Germinal center (tissue), 1 donor: ENCODE measurements at regions not wholly inside any gene's neighbourhood (a gene's known extent, or its start where the extent isn't known, plus 50 kb on each side); places are given as distances from the start of the nearest gene placed in this dataset.
"Not testable (repeated sequence)": the region's sequence is repeated elsewhere in the genome, so short reads cannot be mapped to it uniquely, and the experiment has no call there.

Experiments used
- DNase-seq: peaks from one replicate; pipeline ENCODE4 v3.0.0; 2012; ENCODE audit warnings: mixed read lengths, low spot score

DNA sequence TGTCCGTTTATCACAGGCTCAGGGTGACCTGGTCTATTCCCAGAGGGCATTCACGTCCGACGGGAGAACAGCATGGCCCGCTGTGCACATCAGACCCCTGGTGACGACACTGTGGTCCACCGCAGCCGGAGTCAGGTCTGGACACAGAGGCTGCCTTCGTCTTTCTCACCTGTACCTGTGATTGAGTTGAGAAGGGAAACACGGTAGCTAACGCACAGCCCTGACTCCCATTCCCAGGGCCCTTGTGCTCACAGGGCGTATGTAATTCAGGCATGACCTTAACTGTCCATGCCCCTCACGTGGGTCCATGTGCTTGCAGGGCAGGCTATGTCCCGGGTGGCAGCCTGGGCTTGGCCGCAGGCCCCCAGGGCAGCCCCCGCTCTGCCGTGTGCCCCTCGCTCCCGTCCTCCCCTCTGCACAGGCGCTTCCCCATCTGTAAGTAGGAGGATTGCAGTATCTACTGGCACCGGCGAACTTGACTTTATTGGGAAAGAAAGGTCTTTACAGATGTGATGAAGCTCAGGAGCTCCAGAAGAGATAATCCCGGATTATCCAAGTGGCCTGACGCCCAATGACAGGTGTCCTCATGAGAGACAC, 221.3 kb upstream of the TCERG1L start:
- DNase-seq, result no peak

DNA sequence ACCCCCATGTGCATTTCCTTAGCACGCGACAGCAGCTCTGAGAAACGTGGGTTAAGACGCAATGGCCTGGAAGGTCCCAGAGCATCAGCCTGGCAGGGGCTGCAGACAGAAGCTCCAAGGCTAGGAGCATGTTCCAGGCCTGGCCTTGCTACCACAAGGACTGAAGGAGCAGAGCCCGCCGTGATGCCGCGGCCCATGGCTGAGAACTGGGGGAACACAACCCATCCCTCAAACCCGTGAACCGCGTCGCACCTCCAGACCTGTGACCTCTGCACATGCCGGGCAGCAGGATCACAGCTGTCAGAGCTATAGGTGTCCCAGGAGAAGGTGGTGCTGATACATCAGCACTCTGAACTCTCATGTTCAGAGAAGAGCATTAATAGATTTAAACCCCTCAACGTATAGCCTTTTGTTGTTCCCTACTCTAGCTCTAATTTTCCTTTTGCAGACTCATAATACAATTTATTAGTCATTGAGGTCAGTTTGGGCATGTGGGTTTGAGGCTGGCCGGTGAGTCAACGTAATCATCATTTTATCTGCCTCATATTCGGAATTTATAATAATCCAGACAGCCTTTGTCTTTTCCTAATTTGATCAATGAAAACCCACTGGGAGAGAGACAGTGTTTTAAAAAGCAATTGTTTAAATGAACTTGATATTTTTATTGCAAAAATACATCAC, 222.5 kb upstream of the TCERG1L start:
- no peak for DNase-seq

DNA sequence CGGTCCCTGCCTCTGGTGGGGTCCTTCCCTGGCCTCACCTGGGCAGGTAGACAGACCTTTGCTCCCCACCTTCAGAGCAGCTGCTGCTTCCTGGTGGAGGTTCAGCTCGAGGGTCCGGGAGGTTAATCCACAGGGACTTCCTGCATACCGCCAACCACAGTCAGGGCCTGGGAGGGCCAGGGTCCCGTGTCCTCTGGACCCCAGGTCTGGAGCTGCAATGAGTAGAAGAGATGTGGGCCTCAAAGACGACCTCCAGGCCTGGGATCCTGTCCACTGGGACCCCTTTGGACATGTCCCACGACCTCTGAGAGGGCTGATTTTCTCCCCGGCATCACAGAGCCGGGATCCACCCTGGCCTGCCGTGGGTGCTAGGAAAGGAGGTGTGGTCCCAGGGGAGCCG, 223.3 kb upstream of the TCERG1L start:
- no peak for DNase-seq

DNA sequence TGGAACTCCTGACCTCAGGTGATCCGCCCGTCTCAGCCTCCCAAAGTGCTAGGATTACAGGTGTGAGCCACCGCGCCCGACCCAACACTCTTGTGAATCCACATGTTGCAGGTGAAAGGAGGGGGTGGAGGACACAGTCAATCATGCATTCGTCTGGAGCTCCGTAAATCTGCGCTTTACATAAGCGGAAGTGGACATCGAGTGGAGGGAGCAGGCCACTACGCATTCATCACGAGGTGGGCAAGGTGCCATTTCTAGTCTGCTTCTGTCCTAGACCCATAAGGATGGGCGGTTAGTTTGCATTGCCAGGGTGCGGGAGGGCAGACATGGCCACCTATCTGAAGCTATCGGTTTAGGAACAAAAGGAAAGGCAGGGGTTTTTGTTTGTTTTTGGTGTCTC, 225.2 kb upstream of the TCERG1L start:
- no peak for DNase-seq

DNA sequence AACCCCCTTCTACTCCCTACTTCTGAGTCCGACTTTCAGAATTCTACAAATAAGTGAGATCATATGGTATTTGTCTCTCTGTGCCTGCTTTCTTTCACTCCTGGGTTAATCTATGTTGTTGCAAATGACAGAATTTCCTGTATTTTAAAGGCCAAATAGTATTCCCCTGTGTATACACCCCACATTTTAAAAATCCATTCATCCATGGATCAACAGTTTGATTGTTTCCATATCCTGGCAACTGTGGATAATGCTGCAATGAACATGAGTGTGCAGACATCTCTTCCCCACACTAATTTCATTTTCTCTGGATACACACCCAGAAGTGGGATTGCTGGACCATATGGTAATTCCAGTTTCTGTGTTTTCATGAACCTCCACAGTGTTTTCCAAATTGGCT, 225.8 kb upstream of the TCERG1L start:
- DNase-seq, result no peak

DNA sequence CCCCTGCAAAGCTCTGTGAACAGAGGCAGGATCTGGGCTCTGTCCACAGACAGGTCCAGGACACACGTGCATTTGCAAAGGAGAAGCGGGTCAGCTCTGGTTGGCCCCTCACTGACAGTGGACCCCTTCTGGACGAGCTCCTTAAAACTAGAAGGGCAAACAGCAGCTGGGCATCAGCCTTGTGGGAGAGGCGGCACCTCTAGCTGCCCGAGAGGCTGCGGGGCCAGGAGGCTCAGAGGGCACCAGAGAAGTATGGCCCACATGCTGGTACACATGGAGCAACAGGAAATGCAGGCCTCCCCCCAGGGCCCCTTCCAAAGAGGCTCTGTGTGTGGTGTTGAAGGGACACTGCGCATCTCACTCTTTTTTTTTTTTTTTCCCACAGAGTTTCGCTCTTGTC, 233.0 kb upstream of the TCERG1L start:
- no peak for DNase-seq

DNA sequence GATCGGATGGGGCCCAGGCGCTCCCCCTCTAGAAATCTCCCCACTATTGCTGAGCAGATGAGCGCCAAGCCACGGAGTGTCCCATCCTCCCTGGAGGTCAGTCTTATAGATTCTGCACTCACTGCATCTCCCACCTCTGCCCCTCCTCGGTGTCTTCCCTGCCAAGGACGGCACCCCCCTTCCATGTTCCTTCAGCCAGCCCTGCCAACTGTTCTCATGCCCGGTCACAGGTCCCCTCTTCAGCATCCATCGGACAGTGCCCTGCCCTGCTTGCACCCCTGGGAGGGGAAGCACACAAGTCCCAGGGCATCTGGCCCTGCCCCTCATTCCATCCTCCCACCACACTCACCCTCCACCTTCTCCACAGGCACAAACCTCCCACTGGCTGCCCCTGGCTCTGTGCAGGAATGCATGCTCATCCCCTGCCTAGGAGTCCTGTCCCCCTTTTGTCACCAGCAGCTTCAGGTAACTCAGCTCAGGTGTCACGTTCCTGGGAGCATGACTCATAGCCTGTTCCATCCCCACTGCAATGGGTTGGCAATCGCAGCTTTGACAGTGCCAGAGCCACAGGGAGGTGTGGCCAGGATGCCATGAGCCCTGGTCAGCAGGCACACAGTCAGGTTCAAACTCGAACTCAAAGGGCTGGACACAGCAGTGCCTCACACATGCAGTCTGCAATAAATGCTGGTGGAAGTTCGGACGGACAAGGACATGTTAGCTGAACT, 234.7 kb upstream of the TCERG1L start:
- DNase-seq, result no peak

DNA sequence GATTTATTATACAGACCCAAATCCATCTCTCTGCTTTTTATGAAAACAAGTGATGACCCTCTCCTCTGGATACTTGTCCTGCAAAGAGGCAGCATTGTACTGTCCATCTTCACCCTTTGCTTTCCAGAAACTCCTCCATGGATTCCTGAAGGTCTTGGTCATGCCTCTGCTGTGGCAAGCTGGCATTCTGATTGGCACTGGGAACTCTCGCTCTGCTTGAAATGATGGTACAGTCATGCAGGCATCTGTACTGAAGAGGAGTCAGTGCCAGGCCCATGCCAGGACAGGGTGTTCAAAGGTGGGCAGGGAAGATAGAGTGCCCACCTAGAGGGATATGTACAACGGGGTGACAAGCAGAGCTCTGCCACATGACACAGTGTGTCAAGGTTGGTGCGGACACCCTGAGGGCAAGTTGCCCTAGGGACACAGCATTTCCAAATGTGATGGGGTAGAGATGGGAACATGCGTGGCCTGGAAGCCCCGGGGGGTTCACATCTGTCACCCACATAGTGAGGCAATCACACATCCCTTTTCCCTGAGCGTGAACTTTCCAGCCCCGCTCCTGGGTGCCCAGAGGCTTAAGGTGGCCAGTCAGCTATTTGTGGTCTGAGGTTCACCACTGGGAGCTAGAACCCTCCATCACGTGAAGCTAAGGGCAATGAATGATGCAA, 235.7 kb upstream of the TCERG1L start:
- no peak for DNase-seq

DNA sequence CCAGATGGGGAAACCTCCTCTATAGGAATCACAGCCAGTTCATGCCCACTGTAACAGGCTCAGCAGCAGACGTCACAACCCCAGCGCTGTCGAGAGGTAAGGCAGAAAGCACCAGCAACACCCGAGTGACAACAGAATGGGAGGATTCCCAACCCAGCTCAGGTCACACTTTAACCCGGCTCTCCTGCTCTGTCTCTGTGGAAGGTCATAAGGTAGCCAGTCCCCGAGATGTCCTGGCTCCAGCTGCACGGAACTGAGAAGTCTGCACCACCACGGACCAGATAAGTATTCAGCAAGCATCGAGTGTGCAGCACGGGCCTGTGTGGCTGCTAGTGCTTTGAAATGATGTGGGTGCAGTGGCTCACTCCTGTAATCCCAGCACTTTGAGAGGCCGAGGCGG, 236.7 kb upstream of the TCERG1L start:
- DNase-seq, result no peak

DNA sequence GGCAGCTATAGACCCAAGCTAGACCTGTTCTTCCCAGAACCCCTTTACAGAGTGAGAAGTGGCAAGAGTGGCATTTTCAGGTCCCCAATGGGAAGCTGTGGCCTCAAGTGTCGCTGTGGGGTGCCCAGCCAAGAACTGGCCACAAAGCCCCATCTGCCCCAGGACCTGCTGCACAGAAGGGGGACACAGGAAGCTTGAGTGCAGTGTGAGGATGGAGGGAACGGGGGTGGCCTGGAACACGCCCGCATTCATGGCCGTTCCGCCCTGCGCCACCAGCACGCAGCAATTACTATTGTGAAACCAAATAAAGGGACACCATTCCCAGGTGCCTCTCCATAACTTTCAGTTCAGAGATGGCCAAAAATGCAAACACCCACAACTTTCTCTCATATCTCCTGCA, 237.6 kb upstream of the TCERG1L start:
- DNase-seq, result no peak

DNA sequence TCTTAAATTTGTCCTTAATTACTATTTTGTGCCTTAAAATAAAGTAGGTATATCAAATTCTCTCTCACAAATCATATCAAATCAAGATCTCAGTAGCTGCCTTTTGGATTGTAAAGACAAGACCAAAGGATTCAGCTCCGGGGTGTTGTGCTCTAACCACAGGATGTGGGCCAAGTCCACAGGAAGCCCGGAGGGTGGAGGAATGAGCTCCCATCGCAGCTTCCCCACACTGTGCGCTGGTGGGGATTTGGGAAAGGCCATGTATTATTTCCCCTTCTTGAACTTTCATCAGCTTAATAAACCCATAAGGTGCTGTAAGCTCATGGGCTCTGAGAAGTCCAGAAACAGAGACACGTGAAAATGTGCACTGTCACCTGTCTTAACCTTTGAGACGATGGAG, 241.6 kb upstream of the TCERG1L start:
- DNase-seq, result no peak

DNA sequence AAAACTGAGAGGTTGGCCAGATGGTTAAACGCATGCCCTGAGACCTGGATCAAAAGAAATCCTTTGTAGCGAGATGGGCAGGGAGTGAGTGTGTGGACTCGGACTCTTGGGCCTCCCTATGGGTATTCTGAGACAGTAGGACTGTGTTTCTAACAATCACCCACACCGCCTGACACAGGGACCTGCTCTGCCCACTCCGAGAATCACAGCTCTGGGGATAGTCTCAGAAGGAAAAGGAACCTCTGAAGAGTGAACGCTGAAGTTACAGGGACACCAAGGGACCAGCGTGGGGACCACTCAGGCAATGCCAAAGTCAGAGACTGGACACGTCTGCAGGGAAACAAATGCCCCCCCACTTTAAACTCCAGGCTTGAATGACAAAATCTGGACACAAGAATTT, 242.1 kb upstream of the TCERG1L start:
- no peak for DNase-seq

DNA sequence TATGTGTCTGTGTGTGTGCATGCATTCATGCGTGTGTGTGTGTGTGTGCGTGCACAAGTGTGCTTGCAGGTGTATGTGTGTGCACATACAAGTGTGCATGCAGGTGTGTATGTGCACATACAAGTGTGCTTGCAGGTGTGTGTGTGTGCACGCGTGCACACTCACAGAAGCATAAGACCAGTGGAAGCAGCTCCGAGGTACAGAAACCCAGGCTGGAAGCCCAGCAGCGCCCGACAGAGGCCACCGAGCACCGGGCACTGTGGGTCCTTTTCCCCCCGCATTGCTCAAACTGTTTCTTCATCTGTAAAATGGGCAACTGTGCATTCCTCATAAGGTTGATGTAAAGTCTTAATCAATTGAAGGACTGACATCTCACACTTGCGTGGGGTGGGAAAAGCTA, 243.3 kb upstream of the TCERG1L start:
- DNase-seq, result no peak

DNA sequence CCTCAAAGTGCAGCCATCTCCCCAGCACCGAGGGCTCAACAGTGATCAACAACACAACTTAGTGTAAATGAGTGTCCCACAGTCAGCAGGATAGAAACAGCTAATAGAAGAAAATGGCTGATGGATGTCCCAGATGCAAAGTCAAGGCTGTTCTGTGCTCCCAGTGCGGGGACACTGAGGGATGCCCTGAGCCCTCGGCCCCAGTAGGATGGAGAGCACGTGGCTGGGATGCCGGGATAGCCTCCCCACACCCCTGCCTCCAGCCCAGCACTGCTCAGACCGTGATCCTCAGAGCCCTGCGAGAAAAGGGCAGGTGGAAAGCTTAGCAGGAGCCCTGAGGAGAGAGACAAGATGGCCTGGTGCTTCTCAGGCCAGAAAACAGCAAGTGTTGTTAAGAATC, 243.9 kb upstream of the TCERG1L start:
- DNase-seq, result no peak

DNA sequence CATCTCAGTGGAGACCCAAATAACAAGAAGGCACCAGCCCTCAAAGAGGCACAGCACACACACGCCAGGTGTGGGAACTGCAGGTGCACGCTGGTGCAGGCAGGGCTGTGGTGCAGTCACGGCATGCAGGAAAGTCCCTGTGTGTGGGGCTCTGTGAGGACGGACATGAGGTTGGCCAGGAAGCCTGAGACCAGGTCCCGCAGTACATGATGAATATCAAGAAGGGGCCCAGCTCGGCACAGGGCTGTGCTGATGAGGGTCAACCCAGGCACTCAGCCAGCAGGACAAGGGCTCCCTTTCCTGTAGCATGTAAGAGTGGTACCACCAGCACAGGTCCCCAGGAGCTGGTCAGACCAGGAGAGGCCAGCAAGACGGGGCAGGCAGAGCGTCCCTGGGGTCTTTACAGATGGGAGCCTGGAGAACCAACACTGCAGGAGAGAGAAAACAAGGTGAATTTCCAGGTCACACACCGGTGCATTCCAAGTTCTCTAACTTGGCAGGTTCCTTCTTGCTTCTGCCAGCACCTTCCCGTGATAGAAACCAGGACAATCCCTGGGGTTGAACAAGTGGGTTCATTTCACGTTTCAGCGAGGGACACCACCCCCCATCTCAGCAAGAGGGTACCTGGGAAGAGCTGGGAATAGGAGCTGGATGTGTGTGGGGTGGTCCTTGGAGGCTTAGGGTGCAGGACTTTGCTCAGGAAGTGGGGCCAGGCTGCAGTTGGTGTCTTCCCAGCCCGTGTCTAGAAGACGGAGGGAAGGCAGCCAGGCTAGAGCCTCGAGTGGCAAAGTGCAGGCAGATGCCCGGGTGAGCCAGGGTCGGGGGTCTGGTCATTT, 244.8 kb upstream of the TCERG1L start:
- DNase-seq, result no peak

DNA sequence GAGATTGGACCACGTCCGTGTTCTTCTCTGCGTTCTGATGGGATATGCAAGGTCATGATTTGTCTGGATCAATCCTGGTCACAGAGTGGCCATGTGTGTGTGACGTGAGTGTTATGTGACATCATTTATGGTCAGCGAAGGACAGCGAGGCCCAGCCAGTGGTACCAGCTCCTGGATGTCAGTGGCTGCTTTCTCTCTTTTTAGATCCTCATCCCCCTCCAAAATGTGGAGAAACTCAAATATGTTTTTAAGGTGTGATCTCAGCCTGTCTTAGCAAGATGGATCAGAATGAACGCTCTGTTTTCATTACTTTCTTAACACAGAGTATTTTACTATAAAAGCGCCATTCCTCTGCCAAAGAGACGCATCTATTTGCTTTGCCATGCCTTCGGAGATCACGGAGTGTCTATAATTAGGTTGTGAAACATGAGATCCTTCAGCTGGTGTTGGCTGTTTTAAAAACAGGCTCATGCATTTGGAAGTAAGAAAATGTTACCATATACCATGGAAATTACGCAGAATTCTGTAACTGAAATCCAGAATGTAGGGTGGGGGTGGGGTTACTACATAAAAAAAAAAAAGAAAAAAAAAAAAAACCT, 245.5 kb upstream of the TCERG1L start:
- no peak for DNase-seq

DNA sequence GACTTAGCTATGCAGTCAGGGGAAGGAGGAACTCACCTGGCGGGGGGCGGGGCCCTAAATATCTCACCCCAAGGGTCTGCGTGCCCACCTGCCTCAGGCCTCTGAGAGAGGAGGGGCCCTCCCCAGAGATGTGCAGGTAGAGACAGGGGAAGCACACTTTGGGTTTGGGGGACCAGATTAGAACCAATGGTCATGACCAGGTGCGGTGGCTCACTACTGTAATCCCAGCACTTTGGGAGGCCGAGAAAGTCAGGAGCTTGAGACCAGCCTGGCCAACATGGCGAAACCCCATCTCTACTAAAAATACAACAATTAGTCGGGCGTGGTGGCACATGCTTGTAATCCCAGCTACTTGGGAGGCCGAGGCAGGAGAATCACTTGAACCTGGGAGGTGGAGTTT, 246.4 kb upstream of the TCERG1L start:
- not testable (repeated sequence) for DNase-seq

DNA sequence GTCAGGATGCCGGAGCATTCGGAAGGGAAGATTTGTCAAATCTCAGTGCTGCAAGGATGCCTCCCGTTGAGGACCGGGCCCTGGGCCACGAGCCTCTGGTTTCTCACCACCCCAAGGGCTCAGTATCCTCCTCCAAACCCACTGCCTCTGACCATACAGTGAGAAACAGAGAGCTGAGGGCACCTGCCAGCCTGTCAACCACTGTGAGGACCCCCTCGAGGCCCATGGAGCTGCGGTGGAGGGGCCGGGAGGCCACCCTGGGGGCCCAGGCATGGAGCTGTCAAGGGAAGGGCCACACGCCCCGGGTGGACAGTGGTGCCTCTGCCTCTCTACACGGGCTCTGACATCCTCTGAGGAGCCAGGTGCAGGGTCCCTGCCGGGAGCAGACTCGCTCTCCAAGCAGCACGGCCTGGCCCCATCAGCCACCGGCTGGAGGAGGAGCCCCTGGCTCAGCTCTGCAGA, 248.0 kb upstream of the TCERG1L start:
- DNase-seq, result no peak

DNA sequence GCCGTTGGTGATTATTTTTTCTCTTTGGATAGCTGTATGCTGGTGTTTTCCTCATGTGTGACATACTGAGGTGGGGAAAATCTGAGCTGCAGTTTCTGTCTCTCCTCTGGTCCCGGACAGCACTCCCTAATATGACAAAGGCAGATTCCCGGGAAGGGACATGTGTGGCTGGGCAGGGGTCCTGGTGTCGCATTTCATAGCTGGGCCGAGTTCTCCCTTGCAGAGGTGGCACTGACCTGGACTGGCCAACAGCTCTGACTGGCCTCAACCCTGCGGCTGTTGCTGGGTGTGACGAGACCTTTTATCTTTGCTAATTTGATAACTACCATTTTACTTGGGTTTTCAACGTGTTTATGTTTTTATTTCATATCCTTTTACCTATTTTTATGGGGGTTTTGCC, 248.6 kb upstream of the TCERG1L start:
- DNase-seq, result no peak

DNA sequence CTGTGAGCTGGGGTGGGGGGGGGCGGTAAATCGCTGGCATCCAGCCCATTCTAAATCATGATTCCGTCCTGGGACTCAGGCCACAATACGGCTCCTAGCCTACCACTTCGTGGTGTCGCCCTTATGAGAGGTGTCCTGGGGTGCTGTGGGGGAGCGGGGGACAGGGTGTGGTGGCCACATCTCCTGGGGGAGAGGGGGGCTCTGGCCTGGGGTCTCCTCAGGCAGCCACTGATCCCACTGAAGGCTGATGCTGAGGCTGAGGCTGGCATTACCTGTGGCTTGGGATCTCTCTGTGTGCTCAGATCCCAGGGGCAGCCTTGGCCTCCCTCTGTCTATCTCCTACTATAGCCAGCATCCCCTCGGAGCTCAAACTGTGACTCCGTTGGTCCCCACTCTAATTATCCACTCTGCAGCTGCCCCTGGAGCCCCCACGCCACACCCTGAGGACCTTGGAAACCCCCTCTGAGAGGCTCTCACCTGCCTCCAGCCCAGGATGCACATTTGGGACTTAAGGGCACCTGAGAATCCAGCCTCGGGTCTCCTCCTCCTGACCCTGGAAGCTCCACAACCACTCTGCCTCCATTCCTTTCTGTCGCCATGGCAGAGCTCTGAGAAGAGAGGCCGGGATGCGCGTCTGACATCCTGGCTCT, 249.3 kb upstream of the TCERG1L start:
- no peak for DNase-seq

DNA sequence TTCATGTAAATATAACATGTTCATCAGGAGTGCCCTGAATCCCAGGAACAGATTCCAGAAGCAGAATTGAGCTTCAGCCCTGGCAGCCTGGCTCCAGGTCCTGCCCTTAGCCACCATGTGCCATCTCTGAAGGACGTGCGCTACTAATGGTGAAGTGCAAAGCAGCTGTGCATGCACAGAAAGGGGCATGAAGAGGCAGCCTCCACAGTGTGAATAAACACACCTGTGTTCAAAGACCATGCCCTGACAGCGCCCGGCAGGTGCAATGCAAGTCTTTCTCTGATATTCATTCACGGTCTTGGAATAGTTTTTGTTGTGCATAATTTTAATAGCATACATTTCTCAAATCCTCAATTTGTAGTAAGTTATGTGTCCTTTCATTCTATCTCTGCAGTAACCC, 250.4 kb upstream of the TCERG1L start:
- DNase-seq, result no peak
